Smooth muscle cell (in vitro differentiated cells): ENCODE measurements at regions not wholly inside any gene's neighbourhood (a gene's known extent, or its start where the extent isn't known, plus 50 kb on each side); places are given as distances from the start of the nearest gene placed in this dataset.

Experiments used
- DNase-seq: peaks from one replicate; lab custom pipeline; 2025; ENCODE audit not compliant: unreplicated experiment; lab: John Stamatoyannopoulos, UW
- H2AFZ ChIP-seq: fragments of 200-600 bp; sonication (generic); 2 replicates; pipeline ENCODE4 v1.6.0; 2016; ENCODE audit warnings: antibody characterized with exemption, low read depth, mild to moderate bottlenecking
- H3F3A ChIP-seq: fragments of 200-600 bp; sonication (generic); 2 replicates; pipeline ENCODE4 v1.6.0; 2017; ENCODE audit warnings: antibody characterized with exemption, low read depth
- H3K27ac ChIP-seq: fragments of 200-600 bp; sonication (generic); 2 replicates; pipeline ENCODE4 v1.5.1; 2016; ENCODE audit warnings: low read depth, mild to moderate bottlenecking
- H3K27me3 ChIP-seq: fragments of 200-600 bp; sonication (generic); 2 replicates; pipeline ENCODE4 v1.6.1; 2016; ENCODE audit warnings: low read depth, mild to moderate bottlenecking
- H3K36me3 ChIP-seq: fragments of 200-600 bp; sonication (generic); 2 replicates; pipeline ENCODE4 v1.5.1; 2016; ENCODE audit warnings: low read depth
- H3K4me1 ChIP-seq: fragments of 200-600 bp; sonication (generic); 2 replicates; pipeline ENCODE4 v1.5.1; 2016; ENCODE audit warnings: low read depth
- H3K4me2 ChIP-seq: fragments of 200-600 bp; sonication (generic); 2 replicates; pipeline ENCODE4 v1.6.0; 2016; ENCODE audit warnings: mild to moderate bottlenecking
- H3K4me3 ChIP-seq: fragments of 200-600 bp; sonication (generic); 2 replicates; pipeline ENCODE4 v1.5.1; 2016; ENCODE audit warnings: mild to moderate bottlenecking
- H3K79me2 ChIP-seq: fragments of 200-600 bp; sonication (generic); 2 replicates; pipeline ENCODE4 v1.6.0; 2016; ENCODE audit warnings: low read depth, mild to moderate bottlenecking
- H3K9ac ChIP-seq: fragments of 200-600 bp; sonication (generic); 2 replicates; pipeline ENCODE4 v1.6.0; 2016; ENCODE audit warnings: low read depth
- H3K9me3 ChIP-seq: fragments of 200-600 bp; sonication (generic); replicated peaks from 2 replicates; pipeline ENCODE4 v1.5.1; 2016; ENCODE audit warnings: low read depth
- H4K20me1 ChIP-seq: fragments of 200-600 bp; sonication (generic); 2 replicates; pipeline ENCODE4 v1.6.0; 2016; ENCODE audit warnings: low read depth
- CTCF ChIP-seq: fragments of 200-600 bp; sonication (generic); IDR thresholded peaks from 2 replicates; pipeline ENCODE4 v1.5.1; 2017; ENCODE audit warnings: borderline replicate concordance, mild to moderate bottlenecking, antibody characterized with exemption; ENCODE audit not compliant: insufficient read depth, poor library complexity, severe bottlenecking
- WGBS: methylation state at CpG from one replicate; pipeline ENCODE4 v1.1.7; 2016; ENCODE audit warnings: low lambda C conversion rate; 5-methylcytosine and 5-hydroxymethylcytosine counted together

GRCh38 chr4:53767482-53767881 lies 176.2 kb upstream of the LNX1 start:
- no peaks in the 10 kb centered on the region for H3K4me1 ChIP-seq
- DNase-seq, result no peak
- 67% methylated on average over 2 of the region's 2 CpGs for WGBS
- no peak overlapping the region for H3K27ac ChIP-seq
- no peaks in the 10 kb centered on the region for H3K9me3 ChIP-seq
- peaks cover 19% of the 10 kb centered on the region for H3F3A ChIP-seq
- H3K27me3 ChIP-seq, result no peaks in the 10 kb centered on the region
- H3K79me2 ChIP-seq, result no peaks in the 10 kb centered on the region
- no peak overlapping the region for H3K9ac ChIP-seq
- H2AFZ ChIP-seq, result no peak overlapping the region
- TF ChIP-seq CTCF, result no peak
- H3K36me3 ChIP-seq, result no peaks in the 10 kb centered on the region
- no peak overlapping the region for H3K4me3 ChIP-seq
- no peak overlapping the region for H3K4me2 ChIP-seq
- H4K20me1 ChIP-seq, result no peaks in the 10 kb centered on the region

- H3K27me3 ChIP-seq, result no peaks in the 10 kb centered on the region
- H3K4me3 ChIP-seq, result no peak overlapping the region
- H3K79me2 ChIP-seq, result no peaks in the 10 kb centered on the region
- no peak for TF ChIP-seq CTCF
- H4K20me1 ChIP-seq, result no peaks in the 10 kb centered on the region
- DNase-seq, result no peak
- H3K4me1 ChIP-seq, result no peaks in the 10 kb centered on the region
- WGBS, result 49% methylated on average over 3 of the region's 3 CpGs
- H3K27ac ChIP-seq, result peak overlapping the region; percentile 33
- H2AFZ ChIP-seq, result peak overlapping the region; percentile 42
- no peak overlapping the region for H3K9ac ChIP-seq
- H3K4me2 ChIP-seq, result no peak overlapping the region
- H3K9me3 ChIP-seq, result no peaks in the 10 kb centered on the region
- peaks cover 19% of the 10 kb centered on the region for H3F3A ChIP-seq
- H3K36me3 ChIP-seq, result no peaks in the 10 kb centered on the region
Observed at GRCh38 chr4:53764761-53765490, 173.6 kb upstream of the LNX1 start.

GRCh38 chr4:53763813-53764597 lies 172.7 kb upstream of the LNX1 start:
- WGBS, result 38% methylated on average over 5 of the region's 5 CpGs
- Histone ChIP-seq H3K27me3 (no peaks in the 10 kb centered on the region), H3K4me2 (no peak overlapping the region), H3K36me3 (no peaks in the 10 kb centered on the region), H4K20me1 (no peaks in the 10 kb centered on the region), H3F3A (peaks cover 19% of the 10 kb centered on the region), H3K9me3 (no peaks in the 10 kb centered on the region), H2AFZ (peak overlapping the region; percentile 42), H3K4me3 (no peak overlapping the region), H3K27ac (peak overlapping the region; percentile 52), H3K79me2 (no peaks in the 10 kb centered on the region), H3K9ac (no peak overlapping the region), H3K4me1 (no peaks in the 10 kb centered on the region)
- no peak for TF ChIP-seq CTCF
- no peak for DNase-seq

GRCh38 chr4:53755656-53756055 lies 164.4 kb upstream of the LNX1 start:
- Histone ChIP-seq H2AFZ (no peak overlapping the region), H4K20me1 (no peaks in the 10 kb centered on the region), H3K4me2 (no peak overlapping the region), H3K9me3 (peaks cover 12% of the 10 kb centered on the region), H3K27ac (no peak overlapping the region), H3K27me3 (no peaks in the 10 kb centered on the region), H3K36me3 (no peaks in the 10 kb centered on the region), H3F3A (no peaks in the 10 kb centered on the region), H3K9ac (no peak overlapping the region), H3K79me2 (no peaks in the 10 kb centered on the region), H3K4me3 (no peak overlapping the region), H3K4me1 (no peaks in the 10 kb centered on the region)
- 48% methylated on average over 1 of the region's 1 CpG for WGBS
- no peak for TF ChIP-seq CTCF
- DNase-seq, result no peak
